Upper lobe of left lung (tissue), 4 donors: ENCODE measurements at regions not wholly inside any gene's neighbourhood (a gene's known extent, or its start where the extent isn't known, plus 50 kb on each side); places are given as distances from the start of the nearest gene placed in this dataset.

Experiments
- CTCF ChIP-seq, 6 experiments: fragments of 450-650 bp in 4 of 6; fragments of 200-600 bp in 2 of 6; sonication (generic) in 2 of 6; IDR thresholded peaks; one replicate each; pipeline ENCODE4 v1.5.1; 2016 to 2019; ENCODE audit warnings: antibody characterized with exemption in 6 of 6
- POLR2A ChIP-seq, 4 donors: fragments of 450-650 bp; IDR thresholded peaks; one replicate each; pipeline ENCODE4 v1.5.1; 2016 to 2017; ENCODE audit warnings: antibody characterized with exemption in 4 of 4, mild to moderate bottlenecking in 2 of 4
- POLR2AphosphoS5 ChIP-seq, 2 donors: sonication (generic); formaldehyde crosslinking; IDR thresholded peaks; one replicate each; pipeline ENCODE4 v1.5.1; 2017; ENCODE audit warnings: antibody characterized with exemption in 2 of 2

GRCh38 chr13:63408331-63409189 is 1992.9 kb upstream of the PCDH20 start:
- TF ChIP-seq CTCF (IDR thresholded peaks at IDR 0.05) (no peak), POLR2AphosphoS5 (IDR thresholded peaks at IDR 0.05) (no peak), POLR2A (IDR thresholded peaks at IDR 0.05) (no peak)
